ENCODE measurements at regions not wholly inside any gene's neighbourhood (a gene's known extent, or its start where the extent isn't known, plus 50 kb on each side); places are given as distances from the start of the nearest gene placed in this dataset.

GRCh38 chr1:105467549-105467948 is 1588.9 kb upstream of the PRMT6 start:
- TF ChIP-seq CTCF (conservative IDR thresholded peaks at IDR 0.05; ENCODE audit: low read length): no peak
- no peak for TF ChIP-seq EZH2phosphoT487 (IDR thresholded peaks at IDR 0.05; ENCODE audit: borderline replicate concordance)
